Urothelium cell line (cell line): ENCODE measurements at regions not wholly inside any gene's neighbourhood (a gene's known extent, or its start where the extent isn't known, plus 50 kb on each side); places are given as distances from the start of the nearest gene placed in this dataset.
A peak's percentile ranks its signal among the peaks of the same experiment; 100 is the strongest.
"Not testable (repeated sequence)": the region's sequence is repeated elsewhere in the genome, so short reads cannot be mapped to it uniquely, and the experiment has no call there.

Experiments
- DNase-seq: peaks from one replicate; pipeline ENCODE4 v3.0.0; 2011; ENCODE audit warnings: low spot score, mixed read lengths
- FAIRE-seq: peaks from 2 replicates; lab custom pipeline; 2011; peaks lifted over from hg19 to GRCh38; lab: Jason Lieb, UNC

- DNase-seq (no peak), FAIRE-seq (no peak)
Measured at GRCh38 chr2:84065857-84066256, 393.2 kb downstream of the SUCLG1 start.

- DNase-seq (no peak), FAIRE-seq (no peak)
Measured at GRCh38 chr2:84057917-84058560, 401.0 kb downstream of the SUCLG1 start.

- DNase-seq = no peak
- no peak for FAIRE-seq
Measured at GRCh38 chr2:84055816-84056215, 403.3 kb downstream of the SUCLG1 start.

GRCh38 chr2:84054577-84054976 is 404.5 kb downstream of the SUCLG1 start:
- FAIRE-seq = not testable (repeated sequence)

GRCh38 chr2:84052913-84053312 is 406.2 kb downstream of the SUCLG1 start:
- FAIRE-seq (no peak), DNase-seq (no peak)

More at GRCh38 chr2:84054577-84054976, 404.5 kb downstream of the SUCLG1 start:
- not testable (repeated sequence) for DNase-seq

GRCh38 chr2:84052043-84052442 is 407.0 kb downstream of the SUCLG1 start:
- FAIRE-seq = no peak

GRCh38 chr2:84048964-84049363 is 410.1 kb downstream of the SUCLG1 start:
- FAIRE-seq = no peak
- DNase-seq = no peak

More at GRCh38 chr2:84052043-84052442, 407.0 kb downstream of the SUCLG1 start:
- no peak for DNase-seq

GRCh38 chr2:84041506-84041905 is 417.6 kb downstream of the SUCLG1 start:
- FAIRE-seq = no peak
- DNase-seq = no peak

GRCh38 chr2:84040281-84040680 is 418.8 kb downstream of the SUCLG1 start:
- DNase-seq = no peak
- FAIRE-seq = no peak

- FAIRE-seq (no peak), DNase-seq (no peak)
Measured at GRCh38 chr2:84038866-84039265, 420.2 kb downstream of the SUCLG1 start.

GRCh38 chr2:84033347-84033974 is 425.6 kb downstream of the SUCLG1 start:
- DNase-seq (no peak), FAIRE-seq (no peak)

- DNase-seq (no peak), FAIRE-seq (no peak)
Measured at GRCh38 chr2:84031312-84032050, 427.6 kb downstream of the SUCLG1 start.

- no peak for DNase-seq
- FAIRE-seq = no peak
Measured at GRCh38 chr2:84029903-84030575, 429.0 kb downstream of the SUCLG1 start.

GRCh38 chr2:84026818-84027217 is 432.3 kb downstream of the SUCLG1 start:
- no peak for FAIRE-seq
- DNase-seq = no peak

GRCh38 chr2:84022810-84023431 is 436.2 kb downstream of the SUCLG1 start:
- peak; percentile 40 for DNase-seq
- no peak for FAIRE-seq

- FAIRE-seq (no peak), DNase-seq (no peak)
Measured at GRCh38 chr2:84017010-84017409, 442.1 kb downstream of the SUCLG1 start.

- DNase-seq (no peak), FAIRE-seq (no peak)
Measured at GRCh38 chr2:84016183-84016582, 442.9 kb downstream of the SUCLG1 start.

- FAIRE-seq = no peak
- no peak for DNase-seq
Measured at GRCh38 chr2:83997889-83998288, 461.2 kb downstream of the SUCLG1 start.

GRCh38 chr2:83994633-83995179 is 464.4 kb downstream of the SUCLG1 start:
- no peak for DNase-seq
- no peak for FAIRE-seq

GRCh38 chr2:83993873-83994632 is 465.0 kb downstream of the SUCLG1 start:
- FAIRE-seq = no peak
- DNase-seq = no peak
